Endothelial cell (in vitro differentiated cells): ENCODE measurements at regions not wholly inside any gene's neighbourhood (a gene's known extent, or its start where the extent isn't known, plus 50 kb on each side); places are given as distances from the start of the nearest gene placed in this dataset.

Experiments
- DNase-seq: peaks from one replicate; pipeline ENCODE4 v3.0.0; 2021; ENCODE audit warnings: low spot score
- H3K27ac Mint-ChIP-seq: one replicate; pipeline ENCODE4 v1.8.0; 2021; ENCODE audit warnings: mixed read lengths, inconsistent platforms; ENCODE audit not compliant: unreplicated experiment
- H3K27me3 Mint-ChIP-seq: one replicate; pipeline ENCODE4 v1.8.0; 2021; ENCODE audit warnings: mild to moderate bottlenecking, moderate library complexity, mixed read lengths, inconsistent platforms; ENCODE audit not compliant: unreplicated experiment
- H3K36me3 Mint-ChIP-seq: one replicate; pipeline ENCODE4 v1.8.0; 2021; ENCODE audit warnings: mild to moderate bottlenecking, low read depth, mixed read lengths, inconsistent platforms; ENCODE audit not compliant: unreplicated experiment
- H3K4me1 Mint-ChIP-seq: one replicate; pipeline ENCODE4 v1.8.0; 2021; ENCODE audit warnings: mild to moderate bottlenecking, mixed read lengths, inconsistent platforms; ENCODE audit not compliant: unreplicated experiment
- H3K4me3 Mint-ChIP-seq: one replicate; pipeline ENCODE4 v1.8.0; 2021; ENCODE audit warnings: mild to moderate bottlenecking, mixed read lengths, inconsistent platforms; ENCODE audit not compliant: unreplicated experiment
- H3K9me3 Mint-ChIP-seq: one replicate; pipeline ENCODE4 v1.8.0; 2021; ENCODE audit warnings: mixed read lengths, inconsistent platforms; ENCODE audit not compliant: unreplicated experiment
- TF ChIP-seq, protein P1 (sequence below): fragments of 200-600 bp; sonication (generic); IDR thresholded peaks from one replicate; pipeline ENCODE4 v1.5.0; 2021; ENCODE audit warnings: antibody characterized with exemption; ENCODE audit not compliant: unreplicated experiment

DNA sequence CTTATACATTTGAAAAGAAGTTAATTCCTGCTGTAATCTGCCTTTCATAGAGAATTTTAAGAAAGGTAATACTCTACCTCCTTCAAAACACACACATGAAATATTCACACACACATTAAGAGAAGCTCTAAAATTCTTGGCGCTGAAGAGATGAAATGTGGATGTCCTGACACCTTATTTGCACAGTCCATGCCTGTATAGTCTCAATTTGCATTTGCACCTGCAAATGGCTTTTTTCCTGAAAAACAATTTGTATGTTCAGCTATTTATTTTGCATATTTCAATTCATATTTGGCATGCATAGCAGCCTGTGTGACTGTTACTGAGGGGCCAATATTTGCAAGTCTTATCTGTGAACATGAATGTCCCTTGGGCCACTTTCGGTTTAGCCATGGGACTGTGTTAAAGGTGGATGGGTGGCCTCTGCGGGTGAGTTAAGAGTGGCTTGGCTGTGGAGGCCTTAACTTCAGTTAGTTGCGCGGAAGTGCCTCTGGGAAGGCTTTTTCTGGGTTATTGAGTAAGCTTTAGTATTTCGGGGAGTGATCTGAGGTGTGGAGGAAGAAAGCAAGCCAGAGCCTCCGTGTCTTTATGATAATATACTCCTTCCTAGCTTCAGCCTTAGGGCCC is 443.3 kb upstream of the FAT1 start:
- Mint-ChIP-seq H3K27ac (no peak overlapping the region), H3K27me3 (no peaks in the 10 kb centered on the region), H3K9me3 (no peaks in the 10 kb centered on the region), H3K36me3 (no peaks in the 10 kb centered on the region), H3K4me1 (no peaks in the 10 kb centered on the region), H3K4me3 (no peak overlapping the region)
- DNase-seq: no peak
- TF ChIP-seq, protein P1, sequence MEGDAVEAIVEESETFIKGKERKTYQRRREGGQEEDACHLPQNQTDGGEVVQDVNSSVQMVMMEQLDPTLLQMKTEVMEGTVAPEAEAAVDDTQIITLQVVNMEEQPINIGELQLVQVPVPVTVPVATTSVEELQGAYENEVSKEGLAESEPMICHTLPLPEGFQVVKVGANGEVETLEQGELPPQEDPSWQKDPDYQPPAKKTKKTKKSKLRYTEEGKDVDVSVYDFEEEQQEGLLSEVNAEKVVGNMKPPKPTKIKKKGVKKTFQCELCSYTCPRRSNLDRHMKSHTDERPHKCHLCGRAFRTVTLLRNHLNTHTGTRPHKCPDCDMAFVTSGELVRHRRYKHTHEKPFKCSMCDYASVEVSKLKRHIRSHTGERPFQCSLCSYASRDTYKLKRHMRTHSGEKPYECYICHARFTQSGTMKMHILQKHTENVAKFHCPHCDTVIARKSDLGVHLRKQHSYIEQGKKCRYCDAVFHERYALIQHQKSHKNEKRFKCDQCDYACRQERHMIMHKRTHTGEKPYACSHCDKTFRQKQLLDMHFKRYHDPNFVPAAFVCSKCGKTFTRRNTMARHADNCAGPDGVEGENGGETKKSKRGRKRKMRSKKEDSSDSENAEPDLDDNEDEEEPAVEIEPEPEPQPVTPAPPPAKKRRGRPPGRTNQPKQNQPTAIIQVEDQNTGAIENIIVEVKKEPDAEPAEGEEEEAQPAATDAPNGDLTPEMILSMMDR: no peak

DNA sequence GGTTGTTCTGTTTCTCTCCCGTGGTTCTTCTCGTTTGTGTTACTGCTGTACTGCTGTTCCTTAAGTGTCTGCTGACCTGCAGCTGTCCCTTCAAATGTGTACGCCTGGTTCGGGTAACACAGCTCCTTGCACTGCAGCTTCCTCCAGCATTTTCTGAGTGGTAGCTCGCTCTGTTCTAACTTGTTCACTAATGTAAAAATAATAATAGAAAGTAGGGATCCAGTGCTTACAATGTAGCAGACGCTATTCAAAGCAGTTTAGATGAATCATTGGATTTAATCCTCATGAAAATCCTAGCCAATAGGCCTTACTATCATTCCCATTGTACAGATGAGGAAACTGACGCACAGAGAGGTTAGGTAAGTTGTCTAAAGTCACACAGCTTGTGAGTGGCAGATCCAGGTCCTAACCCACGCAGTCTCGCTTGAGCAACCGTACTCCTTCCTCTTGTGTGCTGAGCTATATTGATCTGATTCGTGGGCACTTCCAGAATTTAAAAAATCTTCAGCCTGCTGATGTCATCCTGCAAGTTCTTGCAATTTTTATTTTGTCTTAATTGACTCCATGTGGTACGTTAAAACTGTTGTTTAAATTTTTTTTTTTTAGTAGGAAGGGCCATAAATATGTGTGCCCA is 448.2 kb upstream of the FAT1 start:
- Mint-ChIP-seq H3K27me3 (peaks cover under 1% of the 10 kb centered on the region), H3K9me3 (no peaks in the 10 kb centered on the region), H3K36me3 (no peaks in the 10 kb centered on the region), H3K4me1 (no peaks in the 10 kb centered on the region), H3K27ac (no peak overlapping the region), H3K4me3 (no peak overlapping the region)
- TF ChIP-seq, protein P1: no peak
- no peak for DNase-seq

DNA sequence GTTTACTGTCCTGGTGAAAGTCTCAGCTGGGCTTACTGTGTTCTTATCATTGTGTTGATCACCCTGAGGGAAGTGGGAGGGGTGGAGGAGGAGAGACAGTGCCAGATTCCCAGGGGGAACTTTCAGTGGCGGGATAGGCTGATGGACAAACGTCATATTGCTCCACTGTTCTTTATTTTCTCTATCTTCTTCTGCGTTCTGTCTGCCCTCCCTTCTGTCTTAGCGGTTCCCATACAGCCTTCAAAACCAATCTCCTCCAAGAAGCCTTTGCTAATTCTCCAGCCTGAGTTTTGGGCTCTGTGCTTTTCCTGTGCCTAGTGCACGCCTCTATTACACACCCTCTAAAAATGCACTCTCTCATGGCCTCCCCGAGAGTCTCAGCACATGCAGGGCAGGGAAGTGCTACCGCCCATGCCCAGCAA is 448.7 kb upstream of the FAT1 start:
- no peak overlapping the region for H3K27ac Mint-ChIP-seq
- DNase-seq: no peak
- no peaks in the 10 kb centered on the region for H3K9me3 Mint-ChIP-seq
- no peaks in the 10 kb centered on the region for H3K4me1 Mint-ChIP-seq
- no peaks in the 10 kb centered on the region for H3K36me3 Mint-ChIP-seq
- no peak overlapping the region for H3K4me3 Mint-ChIP-seq
- TF ChIP-seq, protein P1: no peak
- H3K27me3 Mint-ChIP-seq: peaks cover 2% of the 10 kb centered on the region

DNA sequence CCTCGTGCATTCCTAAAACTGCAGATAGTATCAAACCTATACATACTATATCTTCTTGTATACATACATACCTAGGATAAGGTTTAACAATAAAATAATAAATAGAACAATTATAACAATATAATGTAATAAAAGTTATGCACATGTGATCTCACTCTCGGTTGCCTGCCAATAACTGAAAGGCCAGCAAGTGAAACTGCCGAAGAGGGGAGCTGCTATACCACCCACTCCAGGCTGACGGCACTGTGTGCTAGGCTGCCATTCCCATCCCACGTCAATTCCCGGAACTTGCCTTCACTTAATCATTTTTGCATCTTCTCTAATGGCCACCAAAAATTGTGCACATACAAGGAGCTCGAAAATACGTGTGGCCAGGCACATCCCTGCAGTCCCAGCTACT is 451.1 kb upstream of the FAT1 start:
- H3K27me3 Mint-ChIP-seq: peaks cover 2% of the 10 kb centered on the region
- H3K4me1 Mint-ChIP-seq: no peaks in the 10 kb centered on the region
- TF ChIP-seq, protein P1: no peak
- H3K9me3 Mint-ChIP-seq: no peaks in the 10 kb centered on the region
- H3K36me3 Mint-ChIP-seq: no peaks in the 10 kb centered on the region
- DNase-seq: no peak
- no peak overlapping the region for H3K4me3 Mint-ChIP-seq
- H3K27ac Mint-ChIP-seq: no peak overlapping the region

DNA sequence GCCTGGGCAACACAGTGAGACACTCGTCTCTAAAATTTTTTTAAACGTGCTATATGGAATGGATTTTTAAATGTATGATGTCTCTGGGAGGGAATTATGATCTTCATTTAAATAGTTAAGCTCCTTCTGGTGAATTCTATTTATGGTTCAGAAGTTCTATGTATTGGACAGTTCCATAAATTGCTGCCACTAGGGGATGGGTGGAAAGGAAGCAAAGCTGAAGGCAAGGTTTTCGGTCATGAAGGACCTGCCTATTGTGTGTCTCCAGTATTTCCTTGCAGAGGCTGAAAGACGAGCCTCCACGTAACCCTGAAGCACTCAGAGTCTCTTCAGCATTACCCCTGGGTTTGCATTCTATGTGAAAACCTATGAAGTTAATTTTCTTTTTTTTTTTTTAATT is 451.5 kb upstream of the FAT1 start:
- Mint-ChIP-seq H3K4me1 (no peaks in the 10 kb centered on the region), H3K27me3 (peaks cover 2% of the 10 kb centered on the region)
- TF ChIP-seq, protein P1: no peak

More for the DNA sequence above, 451.5 kb upstream of the FAT1 start:
- Mint-ChIP-seq H3K27ac (no peak overlapping the region), H3K36me3 (no peaks in the 10 kb centered on the region), H3K9me3 (no peaks in the 10 kb centered on the region), H3K4me3 (no peak overlapping the region)
- DNase-seq: no peak
